Activated CD4-positive, alpha-beta T cell treated with anti-CD3 and anti-CD28 coated beads, Interleukin-2, Interleukin-6, amounts not matched to agents 100 ng/mL and 50 ng/mL, durations not matched to agents 16 hours and 8 hours (primary cell): ENCODE measurements at regions not wholly inside any gene's neighbourhood (a gene's known extent, or its start where the extent isn't known, plus 50 kb on each side); places are given as distances from the start of the nearest gene placed in this dataset.

Experiments
- DNase-seq: peaks from one replicate; pipeline ENCODE4 v3.0.0-alpha.2; 2020

GRCh38 chr6:9564021-9564420 is 850.9 kb downstream of the TFAP2A start:
- no peak for DNase-seq

GRCh38 chr6:9563568-9563967 is 851.3 kb downstream of the TFAP2A start:
- no peak for DNase-seq

- no peak for DNase-seq
Measured at GRCh38 chr6:9554806-9555205, 860.1 kb downstream of the TFAP2A start.

GRCh38 chr6:9554323-9554722 is 860.6 kb downstream of the TFAP2A start:
- DNase-seq = no peak

- no peak for DNase-seq
Measured at GRCh38 chr6:9553002-9553401, 861.9 kb downstream of the TFAP2A start.

- DNase-seq = no peak
Measured at GRCh38 chr6:9543649-9544048, 871.2 kb downstream of the TFAP2A start.

- DNase-seq = peak; percentile 38
Measured at GRCh38 chr6:9540534-9541126, 874.2 kb downstream of the TFAP2A start.

- no peak for DNase-seq
Measured at GRCh38 chr6:9540126-9540525, 874.7 kb downstream of the TFAP2A start.

- DNase-seq = no peak
Measured at GRCh38 chr6:9539231-9539755, 875.6 kb downstream of the TFAP2A start.

- no peak for DNase-seq
Measured at GRCh38 chr6:9537381-9537780, 877.5 kb downstream of the TFAP2A start.

GRCh38 chr6:9535106-9535505 is 879.8 kb downstream of the TFAP2A start:
- no peak for DNase-seq

GRCh38 chr6:9532621-9533557 is 882.0 kb downstream of the TFAP2A start:
- DNase-seq = no peak

- DNase-seq = no peak
Measured at GRCh38 chr6:9527679-9528286, 887.1 kb downstream of the TFAP2A start.

GRCh38 chr6:9523462-9523861 is 891.4 kb downstream of the TFAP2A start:
- DNase-seq = no peak

- DNase-seq = no peak
Measured at GRCh38 chr6:9522101-9522500, 892.8 kb downstream of the TFAP2A start.

- DNase-seq = peak; percentile 40
Measured at GRCh38 chr6:9521152-9521530, 893.7 kb downstream of the TFAP2A start.

- peak; percentile 27 for DNase-seq
Measured at GRCh38 chr6:9520417-9521151, 894.3 kb downstream of the TFAP2A start.

GRCh38 chr6:9518431-9518830 is 896.4 kb downstream of the TFAP2A start:
- no peak for DNase-seq

- DNase-seq = no peak
Measured at GRCh38 chr6:9517806-9518205, 897.1 kb downstream of the TFAP2A start.

- DNase-seq = no peak
Measured at GRCh38 chr6:9515633-9516606, 899.0 kb downstream of the TFAP2A start.

- DNase-seq = no peak
Measured at GRCh38 chr6:9514146-9514545, 900.7 kb downstream of the TFAP2A start.

GRCh38 chr6:9511157-9511556 is 903.7 kb downstream of the TFAP2A start:
- no peak for DNase-seq
